ENCODE measurements at regions not wholly inside any gene's neighbourhood (a gene's known extent, or its start where the extent isn't known, plus 50 kb on each side); places are given as distances from the start of the nearest gene placed in this dataset.
"Not testable (repeated sequence)": the region's sequence is repeated elsewhere in the genome, so short reads cannot be mapped to it uniquely, and the experiment has no call there.

GRCh38 chr11:70900540-70900939, 351.8 kb downstream of the SHANK2 start:
- DNase-seq (ENCODE audit: extremely low read depth in 1 of 2, low read depth in 1 of 2), result no peak

- DNase-seq (ENCODE audit: extremely low read depth in 1 of 2, low read depth in 1 of 2), result no peak
These were observed 350.3 kb downstream of the SHANK2 start for GRCh38 chr11:70901951-70902521.

- not testable (repeated sequence) for DNase-seq (ENCODE audit: extremely low read depth in 1 of 2, low read depth in 1 of 2)
These were observed 349.1 kb downstream of the SHANK2 start for GRCh38 chr11:70903229-70903628.

GRCh38 chr11:70906101-70906500, 346.3 kb downstream of the SHANK2 start:
- DNase-seq (ENCODE audit: extremely low read depth in 1 of 2, low read depth in 1 of 2), result no peak

- DNase-seq (ENCODE audit: extremely low read depth in 1 of 2, low read depth in 1 of 2), result no peak
These were observed 344.2 kb downstream of the SHANK2 start for GRCh38 chr11:70908223-70908622.

GRCh38 chr11:70910835-70911234, 341.5 kb downstream of the SHANK2 start:
- no peak for DNase-seq (ENCODE audit: extremely low read depth in 1 of 2, low read depth in 1 of 2)

- DNase-seq (ENCODE audit: extremely low read depth in 1 of 2, low read depth in 1 of 2), result no peak
These were observed 340.0 kb downstream of the SHANK2 start for GRCh38 chr11:70912226-70912840.

GRCh38 chr11:70913715-70914231, 338.6 kb downstream of the SHANK2 start:
- DNase-seq (ENCODE audit: extremely low read depth in 1 of 2, low read depth in 1 of 2), result no peak

GRCh38 chr11:70914496-70914895, 337.9 kb downstream of the SHANK2 start:
- DNase-seq (ENCODE audit: extremely low read depth in 1 of 2, low read depth in 1 of 2), result no peak

- no peak for DNase-seq (ENCODE audit: extremely low read depth in 1 of 2, low read depth in 1 of 2)
These were observed 337.0 kb downstream of the SHANK2 start for GRCh38 chr11:70915158-70915985.

- no peak for DNase-seq (ENCODE audit: extremely low read depth in 1 of 2, low read depth in 1 of 2)
These were observed 336.0 kb downstream of the SHANK2 start for GRCh38 chr11:70916351-70916750.

- DNase-seq (ENCODE audit: extremely low read depth in 1 of 2, low read depth in 1 of 2), result no peak
These were observed 334.1 kb downstream of the SHANK2 start for GRCh38 chr11:70918242-70918641.

- DNase-seq (ENCODE audit: extremely low read depth in 1 of 2, low read depth in 1 of 2), result no peak
These were observed 330.6 kb downstream of the SHANK2 start for GRCh38 chr11:70921804-70922203.

GRCh38 chr11:70924108-70924507, 328.3 kb downstream of the SHANK2 start:
- no peak for DNase-seq (ENCODE audit: extremely low read depth in 1 of 2, low read depth in 1 of 2)

GRCh38 chr11:70925238-70925637, 327.1 kb downstream of the SHANK2 start:
- no peak for DNase-seq (ENCODE audit: extremely low read depth in 1 of 2, low read depth in 1 of 2)

- DNase-seq (ENCODE audit: extremely low read depth in 1 of 2, low read depth in 1 of 2), result no peak
These were observed 325.7 kb downstream of the SHANK2 start for GRCh38 chr11:70926543-70927201.

GRCh38 chr11:70928854-70929598, 323.4 kb downstream of the SHANK2 start:
- DNase-seq (ENCODE audit: extremely low read depth in 1 of 2, low read depth in 1 of 2), result no peak

GRCh38 chr11:70930215-70930614, 322.2 kb downstream of the SHANK2 start:
- DNase-seq (ENCODE audit: extremely low read depth in 1 of 2, low read depth in 1 of 2), result no peak

- no peak for DNase-seq (ENCODE audit: extremely low read depth in 1 of 2, low read depth in 1 of 2)
These were observed 320.9 kb downstream of the SHANK2 start for GRCh38 chr11:70931430-70931829.

GRCh38 chr11:70933981-70934583, 318.3 kb downstream of the SHANK2 start:
- DNase-seq (ENCODE audit: extremely low read depth in 1 of 2, low read depth in 1 of 2), result no peak
